GM12878 (cell line): ENCODE measurements at regions not wholly inside any gene's neighbourhood (a gene's known extent, or its start where the extent isn't known, plus 50 kb on each side); places are given as distances from the start of the nearest gene placed in this dataset.

Experiments
- ATAC-seq: fragments of 200-7000 bp; cut with Tn5 transposase; 3 replicates; pipeline ENCODE4 v1.9.1; 2020; ENCODE audit warnings: mild to moderate bottlenecking, moderate library complexity
- BruUV-seq: library from RNA; stranded (reverse); fragments of 400-500 nt; replicated peaks from 2 replicates; lab custom pipeline; 2021; lab: Mats Ljungman, UMichigan
- CTCF ChIA-PET: fragments of 300-600 bp; sonication (Branson Sonifier 250); formaldehyde crosslinking; extraction: SDS; loops from one replicate; lab custom pipeline; 2021; ENCODE audit warnings: inconsistent platforms; lab: Yijun Ruan, JAX
- POLR2A ChIA-PET: fragments of 350-600 bp; formaldehyde crosslinking; extraction: SDS; loops from one replicate; lab custom pipeline; 2021; ENCODE audit warnings: inconsistent platforms; lab: Charles Lee
- RAD21 ChIA-PET: fragments of 300-600 bp; sonication (Branson Sonifier 250); formaldehyde crosslinking; loops from one replicate; lab custom pipeline; 2023; ENCODE audit warnings: antibody characterized with exemption; ENCODE audit not compliant: unreplicated experiment; lab: Charles Lee
- SMC1A ChIA-PET: fragments of 300-600 bp; sonication (Branson Sonifier 250); formaldehyde crosslinking; loops from one replicate; lab custom pipeline; 2023; ENCODE audit not compliant: unreplicated experiment, uncharacterized antibody; lab: Charles Lee
- DNase-seq: peaks from one replicate; pipeline ENCODE4 v3.0.0-alpha.2; 2011; ENCODE audit warnings: low read depth, low spot score
- FAIRE-seq: peaks from 3 replicates; lab custom pipeline; 2011; peaks lifted over from hg19 to GRCh38; lab: Jason Lieb, UNC
- H2AFZ ChIP-seq: 2 replicates; pipeline ENCODE4 v1.6.0; 2011; ENCODE audit warnings: low read depth, low read length, control low read depth; ENCODE audit not compliant: control insufficient read depth
- H3K27ac ChIP-seq: 2 replicates; pipeline ENCODE4 v1.5.1; 2011; ENCODE audit warnings: control low read depth; ENCODE audit not compliant: control insufficient read depth, insufficient read depth
- H3K27me3 ChIP-seq, 2 experiments: replicated peaks in 1 of 2; 2 replicates each; pipeline versions ENCODE4 v1.6.0 to v1.6.1; 2011; ENCODE audit warnings: low read length in 1 of 2; ENCODE audit not compliant: control insufficient read depth in 2 of 2, insufficient read depth in 2 of 2
- H3K36me3 ChIP-seq, 2 experiments: 2 replicates each; pipeline ENCODE4 v1.5.1; 2011; ENCODE audit warnings: low read length in 1 of 2; ENCODE audit not compliant: control insufficient read depth in 2 of 2, insufficient read depth in 2 of 2
- H3K4me1 ChIP-seq: 2 replicates; pipeline ENCODE4 v1.6.1; 2011; ENCODE audit warnings: mild to moderate bottlenecking, low read length, moderate library complexity, mixed read lengths; ENCODE audit not compliant: control insufficient read depth, insufficient read depth
- H3K4me2 ChIP-seq: 2 replicates; pipeline ENCODE4 v1.6.0; 2011; ENCODE audit warnings: control low read depth; ENCODE audit not compliant: control insufficient read depth, insufficient read depth
- H3K4me3 ChIP-seq: fragments of 200-600 bp; sonication (generic); 2 replicates; pipeline ENCODE4 v1.5.1; 2016
- H3K79me2 ChIP-seq: 2 replicates; pipeline ENCODE4 v1.6.0; 2011; ENCODE audit warnings: low read length; ENCODE audit not compliant: control insufficient read depth, insufficient read depth
- H3K9ac ChIP-seq: 2 replicates; pipeline ENCODE4 v1.8.0; 2011; ENCODE audit warnings: low read length, control low read depth, mixed read lengths; ENCODE audit not compliant: control insufficient read depth, insufficient read depth
- H3K9me3 ChIP-seq: replicated peaks from 3 replicates; pipeline ENCODE4 v1.5.1; 2011; ENCODE audit warnings: mild to moderate bottlenecking, low read length; ENCODE audit not compliant: control insufficient read depth, insufficient read depth
- H4K20me1 ChIP-seq: 2 replicates; pipeline ENCODE4 v1.6.0; 2011; ENCODE audit not compliant: control insufficient read depth, insufficient read depth
- ASH2L ChIP-seq: fragments of 300-600, 200-600 bp; sonication (generic); IDR thresholded peaks from 2 replicates; pipeline ENCODE4 v1.6.1; 2017; ENCODE audit warnings: low read depth, mild to moderate bottlenecking, borderline replicate concordance
- BCL11A ChIP-seq: IDR thresholded peaks from 2 replicates; pipeline ENCODE4 v1.6.1; 2011; ENCODE audit warnings: low read depth, low read length
- BCLAF1 ChIP-seq: fragments of 450-650 bp; IDR thresholded peaks from 2 replicates; pipeline ENCODE4 v1.6.1; 2017; ENCODE audit warnings: antibody characterized with exemption, mild to moderate bottlenecking, moderate library complexity
- CREB1 ChIP-seq: IDR thresholded peaks from 2 replicates; pipeline ENCODE4 v1.6.1; 2012; ENCODE audit warnings: low read depth, mild to moderate bottlenecking, inconsistent platforms
- E2F8 ChIP-seq: fragments of 450-650 bp; IDR thresholded peaks from 2 replicates; pipeline ENCODE4 v1.6.1; 2018; ENCODE audit warnings: mild to moderate bottlenecking, low read depth, moderate library complexity; ENCODE audit not compliant: partially characterized antibody
- ETV6 ChIP-seq, 2 experiments: fragments of 450-650 bp in 1 of 2; IDR thresholded peaks in 1 of 2; conservative IDR thresholded peaks in 1 of 2; 2 replicates each; pipeline ENCODE4 v1.6.1; 2014; ENCODE audit warnings: antibody characterized with exemption in 1 of 2, borderline replicate concordance in 1 of 2, low read depth in 1 of 2, mild to moderate bottlenecking in 1 of 2, moderate library complexity in 1 of 2
- IRF4 ChIP-seq: IDR thresholded peaks from 2 replicates; pipeline ENCODE4 v1.6.1; 2011; ENCODE audit warnings: low read depth, low read length
- MTA2 ChIP-seq: fragments of 450-650 bp; IDR thresholded peaks from 2 replicates; pipeline ENCODE4 v1.6.1; 2016; ENCODE audit warnings: low read depth, mild to moderate bottlenecking, moderate library complexity
- NR2C2 ChIP-seq: IDR thresholded peaks from 2 replicates; pipeline ENCODE4 v1.6.1; 2011; ENCODE audit warnings: borderline replicate concordance, low read depth; ENCODE audit not compliant: control insufficient read depth, insufficient read length
- PML ChIP-seq: IDR thresholded peaks from 2 replicates; pipeline ENCODE4 v1.6.1; 2012; ENCODE audit warnings: low read length, inconsistent platforms
- POLR2AphosphoS2 ChIP-seq: IDR thresholded peaks from 2 replicates; pipeline ENCODE4 v1.6.1; 2011; ENCODE audit warnings: low read depth, mild to moderate bottlenecking, low read length, improper control_type of control experiment, moderate library complexity
- SKIL ChIP-seq: fragments of 450-650 bp; IDR thresholded peaks from 2 replicates; pipeline ENCODE4 v1.6.1; 2017; ENCODE audit warnings: mild to moderate bottlenecking, low read depth, inconsistent platforms; ENCODE audit not compliant: poor library complexity, severe bottlenecking
- SMAD1 ChIP-seq: fragments of 450-650 bp; IDR thresholded peaks from 2 replicates; pipeline ENCODE4 v1.6.1; 2018; ENCODE audit warnings: mild to moderate bottlenecking, low read depth; ENCODE audit not compliant: partially characterized antibody
- TARDBP ChIP-seq: IDR thresholded peaks from 2 replicates; pipeline ENCODE4 v1.6.1; 2016; ENCODE audit warnings: borderline replicate concordance
- TBL1XR1 ChIP-seq: IDR thresholded peaks from 2 replicates; pipeline ENCODE4 v1.6.1; 2012; ENCODE audit warnings: low read depth, low read length, improper control_type of control experiment
- ZNF207 ChIP-seq: fragments of 450-650 bp; IDR thresholded peaks from 2 replicates; pipeline ENCODE4 v1.6.1; 2014; ENCODE audit warnings: antibody characterized with exemption, mild to moderate bottlenecking, borderline replicate concordance
- ZNF24 ChIP-seq: fragments of 450-650 bp; IDR thresholded peaks from 2 replicates; pipeline ENCODE4 v1.6.1; 2017; ENCODE audit warnings: antibody characterized with exemption, mild to moderate bottlenecking
- WGBS: methylation state at CpG from one replicate; pipeline ENCODE4 v1.1.6; 2016; ENCODE audit warnings: low lambda C conversion rate; ENCODE audit not compliant: insufficient replicate concordance, insufficient coverage; ENCODE audit errors: missing lambda C conversion rate; 5-methylcytosine and 5-hydroxymethylcytosine counted together
- in situ Hi-C: fragments of 300-500 bp; cut with MboI; formaldehyde crosslinking; loops from 9 replicates; pipeline ENCODE4 v1.14.3; 2018; ENCODE audit warnings: mixed read lengths
- intact Hi-C: fragments of 100-400 bp; cut with micrococcal nuclease; formaldehyde crosslinking; loops from one replicate; pipeline ENCODE4 v1.14.2; 2022; ENCODE audit not compliant: unreplicated experiment

GRCh38 chr13:38046049-38046376 is 176.4 kb upstream of the TRPC4 start:
- Histone ChIP-seq H3K27ac (no peak overlapping the region), H4K20me1 (no peaks in the 10 kb centered on the region), H3K9ac (no peak overlapping the region), H3K4me3 (no peak overlapping the region), H3K4me1 (no peaks in the 10 kb centered on the region), H3K9me3 (no peaks in the 10 kb centered on the region; the same call in 2 of the 3 replicates)
- no TSS peak for BruUV-seq
- ATAC-seq (no peak), FAIRE-seq (no peak)
- in situ Hi-C loops, result no loop called here
- WGBS, result 0% methylated on average over 1 of the region's 1 CpG
- TF ChIP-seq POLR2AphosphoS2, result no peak
- no peak for TF ChIP-seq TARDBP
- no peak for TF ChIP-seq BCL11A
- no peak for TF ChIP-seq IRF4
- no peak for TF ChIP-seq ZNF24
- TF ChIP-seq NR2C2, result no peak
- TF ChIP-seq SMAD1, result no peak
- TF ChIP-seq BCLAF1, result no peak
- no peak for TF ChIP-seq TBL1XR1
- TF ChIP-seq CREB1, result no peak
- no peak for TF ChIP-seq ZNF207
- TF ChIP-seq ASH2L, result no peak
- TF ChIP-seq MTA2, result no peak
- TF ChIP-seq E2F8, result no peak
- no peak for TF ChIP-seq PML
- TF ChIP-seq SKIL, result no peak
- TF ChIP-seq ETV6 (conservative IDR thresholded peaks at IDR 0.05 in 1 of 2, IDR thresholded peaks at IDR 0.05 in 1 of 2; ENCODE audit: borderline replicate concordance in 1 of 2, low read depth in 1 of 2), result no peak
- TF ChIP-seq, all 136 proteins: peak for 0
- Histone ChIP-seq H3K36me3 (no peaks in the 10 kb centered on the region), H3K79me2 (no peaks in the 10 kb centered on the region), H3K27me3 (no peaks in the 10 kb centered on the region), H2AFZ (no peak overlapping the region), H3K4me2 (no peak overlapping the region)
- intact Hi-C loops, result no loop called here
- ChIA-PET RAD21 (no interaction called here), SMC1A (no interaction called here), CTCF (interaction anchor here (1.6 kb wide), 1 partner anchor 10 kb away, joined by 5 read pairs; no protein-coding TSS in a partner anchor), POLR2A (interaction anchor here (0.5 kb wide), 1 partner anchor 10 kb away, joined by 3 read pairs; no protein-coding TSS in a partner anchor)
- no peak for DNase-seq
